Right forelimb (tissue), 1 donor: ENCODE measurements at regions not wholly inside any gene's neighbourhood (a gene's known extent, or its start where the extent isn't known, plus 50 kb on each side); places are given as distances from the start of the nearest gene placed in this dataset.
"Not testable (repeated sequence)": the region's sequence is repeated elsewhere in the genome, so short reads cannot be mapped to it uniquely, and the experiment has no call there.

ENCODE experiments used
- DNase-seq: peaks from one replicate; pipeline ENCODE4 v3.0.0-alpha.2; 2018

GRCh38 chr11:38543311-38543710 is 1945.3 kb upstream of the RAG2 start:
- DNase-seq, result no peak

- no peak for DNase-seq
Observed at GRCh38 chr11:38538866-38539680, 1941.0 kb upstream of the RAG2 start.

- DNase-seq, result no peak
Observed at GRCh38 chr11:38530226-38530625, 1932.2 kb upstream of the RAG2 start.

- no peak for DNase-seq
Observed at GRCh38 chr11:38524945-38525344, 1926.9 kb upstream of the RAG2 start.

- no peak for DNase-seq
Observed at GRCh38 chr11:38517991-38518390, 1920.0 kb upstream of the RAG2 start.

- not testable (repeated sequence) for DNase-seq
Observed at GRCh38 chr11:38512830-38513229, 1914.8 kb upstream of the RAG2 start.

GRCh38 chr11:38510041-38510440 is 1912.0 kb upstream of the RAG2 start:
- DNase-seq, result no peak

- no peak for DNase-seq
Observed at GRCh38 chr11:38503876-38504275, 1905.8 kb upstream of the RAG2 start.

GRCh38 chr11:38498721-38499120 is 1900.7 kb upstream of the RAG2 start:
- no peak for DNase-seq

GRCh38 chr11:38491986-38492385 is 1894.0 kb upstream of the RAG2 start:
- no peak for DNase-seq

GRCh38 chr11:38481391-38481790 is 1883.4 kb upstream of the RAG2 start:
- no peak for DNase-seq

GRCh38 chr11:38476808-38477575 is 1879.0 kb upstream of the RAG2 start:
- no peak for DNase-seq

- DNase-seq, result no peak
Observed at GRCh38 chr11:38461751-38462150, 1863.7 kb upstream of the RAG2 start.

GRCh38 chr11:38460896-38461295 is 1862.9 kb upstream of the RAG2 start:
- peak; percentile 56 for DNase-seq

- DNase-seq, result no peak
Observed at GRCh38 chr11:38460429-38460828, 1862.4 kb upstream of the RAG2 start.

- DNase-seq, result no peak
Observed at GRCh38 chr11:38456371-38456770, 1858.3 kb upstream of the RAG2 start.

GRCh38 chr11:38448284-38448683 is 1850.2 kb upstream of the RAG2 start:
- DNase-seq, result no peak

- DNase-seq, result no peak
Observed at GRCh38 chr11:38446336-38446735, 1848.3 kb upstream of the RAG2 start.

GRCh38 chr11:38438091-38438490 is 1840.1 kb upstream of the RAG2 start:
- no peak for DNase-seq

GRCh38 chr11:38425578-38425977 is 1827.5 kb upstream of the RAG2 start:
- no peak for DNase-seq

- DNase-seq, result no peak
Observed at GRCh38 chr11:38423042-38423441, 1825.0 kb upstream of the RAG2 start.

- no peak for DNase-seq
Observed at GRCh38 chr11:38416141-38416540, 1818.1 kb upstream of the RAG2 start.

GRCh38 chr11:38411149-38411548 is 1813.1 kb upstream of the RAG2 start:
- DNase-seq, result no peak

- DNase-seq, result no peak
Observed at GRCh38 chr11:38402063-38402462, 1804.0 kb upstream of the RAG2 start.
